ENCODE measurements at regions not wholly inside any gene's neighbourhood (a gene's known extent, or its start where the extent isn't known, plus 50 kb on each side); places are given as distances from the start of the nearest gene placed in this dataset.

GRCh38 chr14:40318211-40318719 is 886.0 kb upstream of the FBXO33 start:
- no peak for TF ChIP-seq CTCF (IDR thresholded peaks at IDR 0.05; ENCODE audit: insufficient read depth, low read length, severe bottlenecking)
- no peak overlapping the region for H3K4me3 ChIP-seq (ENCODE audit: low read depth, low read length)
- no peaks in the 10 kb centered on the region for H3K36me3 ChIP-seq (ENCODE audit: control insufficient read depth, insufficient read depth, low read length)
- FAIRE-seq, result no peak
- no peak for DNase-seq (ENCODE audit: low read depth)
- no peaks in the 10 kb centered on the region for H3K27me3 ChIP-seq (ENCODE audit: control insufficient read depth, insufficient read depth, low read length)

GRCh38 chr14:40317690-40318089 is 885.5 kb upstream of the FBXO33 start:
- FAIRE-seq (no peak), DNase-seq (ENCODE audit: low read depth) (no peak)
- no peak for TF ChIP-seq CTCF (IDR thresholded peaks at IDR 0.05; ENCODE audit: insufficient read depth, low read length, severe bottlenecking)
- Histone ChIP-seq H3K27me3 (ENCODE audit: control insufficient read depth, insufficient read depth, low read length) (no peaks in the 10 kb centered on the region), H3K36me3 (ENCODE audit: control insufficient read depth, insufficient read depth, low read length) (no peaks in the 10 kb centered on the region), H3K4me3 (ENCODE audit: low read depth, low read length) (no peak overlapping the region)

GRCh38 chr14:40312296-40312695 is 880.1 kb upstream of the FBXO33 start:
- DNase-seq (ENCODE audit: low read depth), result peak; percentile 38
- no peaks in the 10 kb centered on the region for H3K36me3 ChIP-seq (ENCODE audit: control insufficient read depth, insufficient read depth, low read length)
- H3K27me3 ChIP-seq (ENCODE audit: control insufficient read depth, insufficient read depth, low read length), result no peaks in the 10 kb centered on the region
- H3K4me3 ChIP-seq (ENCODE audit: low read depth, low read length), result no peak overlapping the region
- no peak for TF ChIP-seq CTCF (IDR thresholded peaks at IDR 0.05; ENCODE audit: insufficient read depth, low read length, severe bottlenecking)
- no peak for FAIRE-seq

GRCh38 chr14:40309124-40309523 is 876.9 kb upstream of the FBXO33 start:
- no peaks in the 10 kb centered on the region for H3K36me3 ChIP-seq (ENCODE audit: control insufficient read depth, insufficient read depth, low read length)
- FAIRE-seq, result no peak
- no peak for DNase-seq (ENCODE audit: low read depth)

GRCh38 chr14:40308240-40308639 is 876.0 kb upstream of the FBXO33 start:
- Histone ChIP-seq H3K27me3 (ENCODE audit: control insufficient read depth, insufficient read depth, low read length) (no peaks in the 10 kb centered on the region), H3K36me3 (ENCODE audit: control insufficient read depth, insufficient read depth, low read length) (no peaks in the 10 kb centered on the region), H3K4me3 (ENCODE audit: low read depth, low read length) (no peak overlapping the region)
- no peak for DNase-seq (ENCODE audit: low read depth)
- no peak for TF ChIP-seq CTCF (IDR thresholded peaks at IDR 0.05; ENCODE audit: insufficient read depth, low read length, severe bottlenecking)
- no peak for FAIRE-seq

More at GRCh38 chr14:40309124-40309523, 876.9 kb upstream of the FBXO33 start:
- no peak for TF ChIP-seq CTCF (IDR thresholded peaks at IDR 0.05; ENCODE audit: insufficient read depth, low read length, severe bottlenecking)
- Histone ChIP-seq H3K4me3 (ENCODE audit: low read depth, low read length) (no peak overlapping the region), H3K27me3 (ENCODE audit: control insufficient read depth, insufficient read depth, low read length) (no peaks in the 10 kb centered on the region)

- TF ChIP-seq CTCF (IDR thresholded peaks at IDR 0.05; ENCODE audit: insufficient read depth, low read length, severe bottlenecking), result no peak
- Histone ChIP-seq H3K27me3 (ENCODE audit: control insufficient read depth, insufficient read depth, low read length) (no peaks in the 10 kb centered on the region), H3K36me3 (ENCODE audit: control insufficient read depth, insufficient read depth, low read length) (no peaks in the 10 kb centered on the region), H3K4me3 (ENCODE audit: low read depth, low read length) (no peak overlapping the region)
- no peak for FAIRE-seq
- DNase-seq (ENCODE audit: low read depth), result no peak
Observed at GRCh38 chr14:40296821-40297220, 864.6 kb upstream of the FBXO33 start.

Measured in bronchial epithelial cell (primary cell).